GM12878 (cell line): ENCODE measurements at regions not wholly inside any gene's neighbourhood (a gene's known extent, or its start where the extent isn't known, plus 50 kb on each side); places are given as distances from the start of the nearest gene placed in this dataset.

Experiments
- ATAC-seq: fragments of 200-7000 bp; cut with Tn5 transposase; 3 replicates; pipeline ENCODE4 v1.9.1; 2020; ENCODE audit warnings: mild to moderate bottlenecking, moderate library complexity
- BruUV-seq: library from RNA; stranded (reverse); fragments of 400-500 nt; replicated peaks from 2 replicates; lab custom pipeline; 2021; lab: Mats Ljungman, UMichigan
- CTCF ChIA-PET: fragments of 300-600 bp; sonication (Branson Sonifier 250); formaldehyde crosslinking; extraction: SDS; loops from one replicate; lab custom pipeline; 2021; ENCODE audit warnings: inconsistent platforms; lab: Yijun Ruan, JAX
- POLR2A ChIA-PET: fragments of 350-600 bp; formaldehyde crosslinking; extraction: SDS; loops from one replicate; lab custom pipeline; 2021; ENCODE audit warnings: inconsistent platforms; lab: Charles Lee
- RAD21 ChIA-PET: fragments of 300-600 bp; sonication (Branson Sonifier 250); formaldehyde crosslinking; loops from one replicate; lab custom pipeline; 2023; ENCODE audit warnings: antibody characterized with exemption; ENCODE audit not compliant: unreplicated experiment; lab: Charles Lee
- SMC1A ChIA-PET: fragments of 300-600 bp; sonication (Branson Sonifier 250); formaldehyde crosslinking; loops from one replicate; lab custom pipeline; 2023; ENCODE audit not compliant: unreplicated experiment, uncharacterized antibody; lab: Charles Lee
- DNase-seq: peaks from one replicate; pipeline ENCODE4 v3.0.0-alpha.2; 2011; ENCODE audit warnings: low read depth, low spot score
- FAIRE-seq: peaks from 3 replicates; lab custom pipeline; 2011; peaks lifted over from hg19 to GRCh38; lab: Jason Lieb, UNC
- H2AFZ ChIP-seq: 2 replicates; pipeline ENCODE4 v1.6.0; 2011; ENCODE audit warnings: low read depth, low read length, control low read depth; ENCODE audit not compliant: control insufficient read depth
- H3K27ac ChIP-seq: 2 replicates; pipeline ENCODE4 v1.5.1; 2011; ENCODE audit warnings: control low read depth; ENCODE audit not compliant: control insufficient read depth, insufficient read depth
- H3K27me3 ChIP-seq, 2 experiments: replicated peaks in 1 of 2; 2 replicates each; pipeline versions ENCODE4 v1.6.0 to v1.6.1; 2011; ENCODE audit warnings: low read length in 1 of 2; ENCODE audit not compliant: control insufficient read depth in 2 of 2, insufficient read depth in 2 of 2
- H3K36me3 ChIP-seq, 2 experiments: 2 replicates each; pipeline ENCODE4 v1.5.1; 2011; ENCODE audit warnings: low read length in 1 of 2; ENCODE audit not compliant: control insufficient read depth in 2 of 2, insufficient read depth in 2 of 2
- H3K4me1 ChIP-seq: 2 replicates; pipeline ENCODE4 v1.6.1; 2011; ENCODE audit warnings: mild to moderate bottlenecking, low read length, moderate library complexity, mixed read lengths; ENCODE audit not compliant: control insufficient read depth, insufficient read depth
- H3K4me2 ChIP-seq: 2 replicates; pipeline ENCODE4 v1.6.0; 2011; ENCODE audit warnings: control low read depth; ENCODE audit not compliant: control insufficient read depth, insufficient read depth
- H3K4me3 ChIP-seq: fragments of 200-600 bp; sonication (generic); 2 replicates; pipeline ENCODE4 v1.5.1; 2016
- H3K79me2 ChIP-seq: 2 replicates; pipeline ENCODE4 v1.6.0; 2011; ENCODE audit warnings: low read length; ENCODE audit not compliant: control insufficient read depth, insufficient read depth
- H3K9ac ChIP-seq: 2 replicates; pipeline ENCODE4 v1.8.0; 2011; ENCODE audit warnings: low read length, control low read depth, mixed read lengths; ENCODE audit not compliant: control insufficient read depth, insufficient read depth
- H3K9me3 ChIP-seq: replicated peaks from 3 replicates; pipeline ENCODE4 v1.5.1; 2011; ENCODE audit warnings: mild to moderate bottlenecking, low read length; ENCODE audit not compliant: control insufficient read depth, insufficient read depth
- H4K20me1 ChIP-seq: 2 replicates; pipeline ENCODE4 v1.6.0; 2011; ENCODE audit not compliant: control insufficient read depth, insufficient read depth
- HDGF ChIP-seq: fragments of 450-650 bp; IDR thresholded peaks from 2 replicates; pipeline ENCODE4 v1.6.1; 2016; ENCODE audit warnings: antibody characterized with exemption
- MTA3 ChIP-seq: IDR thresholded peaks from 2 replicates; pipeline ENCODE4 v1.6.1; 2012; ENCODE audit warnings: low read length, inconsistent platforms, borderline replicate concordance
- NR2F1 ChIP-seq: fragments of 450-650 bp; conservative IDR thresholded peaks from 2 replicates; pipeline ENCODE4 v1.6.1; 2017; ENCODE audit warnings: mild to moderate bottlenecking
- POLR2AphosphoS5 ChIP-seq: IDR thresholded peaks from 2 replicates; pipeline ENCODE4 v1.6.1; 2011; ENCODE audit warnings: mild to moderate bottlenecking, low read length, inconsistent platforms
- ZNF384 ChIP-seq: IDR thresholded peaks from 2 replicates; pipeline ENCODE4 v1.6.1; 2012; ENCODE audit warnings: low read depth, mild to moderate bottlenecking, low read length, improper control_type of control experiment, borderline replicate concordance
- WGBS: methylation state at CpG from one replicate; pipeline ENCODE4 v1.1.6; 2016; ENCODE audit warnings: low lambda C conversion rate; ENCODE audit not compliant: insufficient replicate concordance, insufficient coverage; ENCODE audit errors: missing lambda C conversion rate; 5-methylcytosine and 5-hydroxymethylcytosine counted together
- in situ Hi-C: fragments of 300-500 bp; cut with MboI; formaldehyde crosslinking; loops from 9 replicates; pipeline ENCODE4 v1.14.3; 2018; ENCODE audit warnings: mixed read lengths
- intact Hi-C: fragments of 100-400 bp; cut with micrococcal nuclease; formaldehyde crosslinking; loops from one replicate; pipeline ENCODE4 v1.14.2; 2022; ENCODE audit not compliant: unreplicated experiment
- TF ChIP-seq, protein P1 (sequence below): fragments of 450-650 bp; IDR thresholded peaks from 2 replicates; pipeline ENCODE4 v1.6.1; 2017; ENCODE audit warnings: mild to moderate bottlenecking, moderate library complexity
- TF ChIP-seq, protein P2 (sequence below): IDR thresholded peaks from 2 replicates; pipeline ENCODE4 v1.6.1; 2011; ENCODE audit warnings: borderline replicate concordance, low read depth, mild to moderate bottlenecking, moderate library complexity, mixed read lengths, low read length; ENCODE audit not compliant: insufficient read depth; ENCODE audit errors: extremely low read length

DNA sequence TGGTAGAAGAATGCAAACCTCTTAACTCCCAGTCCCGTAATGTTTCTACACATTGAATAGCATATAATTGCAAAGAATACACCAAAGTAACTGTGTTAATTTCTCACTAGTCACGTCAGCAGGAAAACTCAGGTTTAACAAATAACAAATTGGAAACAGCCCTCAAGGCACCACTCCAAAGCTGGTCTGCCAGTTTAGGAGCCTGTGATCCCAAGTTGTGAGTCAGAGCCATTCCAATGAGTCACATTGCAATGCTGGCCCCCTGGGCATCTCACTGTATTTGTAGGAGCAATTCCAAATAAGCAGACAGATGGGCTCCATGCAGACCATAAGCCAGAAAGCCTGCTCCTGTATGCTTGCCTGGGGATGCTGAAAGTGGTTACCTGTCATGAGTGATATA, 143.2 kb upstream of the SETBP1 start:
- WGBS = 13% methylated on average over 2 of the region's 2 CpGs
- Histone ChIP-seq H3K4me2 (no peak overlapping the region), H3K36me3 (no peaks in the 10 kb centered on the region), H3K9ac (no peak overlapping the region), H3K27ac (no peak overlapping the region), H3K27me3 (no peaks in the 10 kb centered on the region), H3K79me2 (no peaks in the 10 kb centered on the region), H3K9me3 (no peaks in the 10 kb centered on the region), H3K4me1 (no peaks in the 10 kb centered on the region), H2AFZ (no peak overlapping the region), H4K20me1 (no peaks in the 10 kb centered on the region), H3K4me3 (no peak overlapping the region)
- intact Hi-C loops (no loop called here), in situ Hi-C loops (no loop called here)
- FAIRE-seq (no peak), DNase-seq (no peak), ATAC-seq (no peak)
- BruUV-seq = no TSS peak
- ChIA-PET SMC1A (no interaction called here), RAD21 (no interaction called here), CTCF (no interaction called here), POLR2A (no interaction called here)
- TF ChIP-seq, protein P1, sequence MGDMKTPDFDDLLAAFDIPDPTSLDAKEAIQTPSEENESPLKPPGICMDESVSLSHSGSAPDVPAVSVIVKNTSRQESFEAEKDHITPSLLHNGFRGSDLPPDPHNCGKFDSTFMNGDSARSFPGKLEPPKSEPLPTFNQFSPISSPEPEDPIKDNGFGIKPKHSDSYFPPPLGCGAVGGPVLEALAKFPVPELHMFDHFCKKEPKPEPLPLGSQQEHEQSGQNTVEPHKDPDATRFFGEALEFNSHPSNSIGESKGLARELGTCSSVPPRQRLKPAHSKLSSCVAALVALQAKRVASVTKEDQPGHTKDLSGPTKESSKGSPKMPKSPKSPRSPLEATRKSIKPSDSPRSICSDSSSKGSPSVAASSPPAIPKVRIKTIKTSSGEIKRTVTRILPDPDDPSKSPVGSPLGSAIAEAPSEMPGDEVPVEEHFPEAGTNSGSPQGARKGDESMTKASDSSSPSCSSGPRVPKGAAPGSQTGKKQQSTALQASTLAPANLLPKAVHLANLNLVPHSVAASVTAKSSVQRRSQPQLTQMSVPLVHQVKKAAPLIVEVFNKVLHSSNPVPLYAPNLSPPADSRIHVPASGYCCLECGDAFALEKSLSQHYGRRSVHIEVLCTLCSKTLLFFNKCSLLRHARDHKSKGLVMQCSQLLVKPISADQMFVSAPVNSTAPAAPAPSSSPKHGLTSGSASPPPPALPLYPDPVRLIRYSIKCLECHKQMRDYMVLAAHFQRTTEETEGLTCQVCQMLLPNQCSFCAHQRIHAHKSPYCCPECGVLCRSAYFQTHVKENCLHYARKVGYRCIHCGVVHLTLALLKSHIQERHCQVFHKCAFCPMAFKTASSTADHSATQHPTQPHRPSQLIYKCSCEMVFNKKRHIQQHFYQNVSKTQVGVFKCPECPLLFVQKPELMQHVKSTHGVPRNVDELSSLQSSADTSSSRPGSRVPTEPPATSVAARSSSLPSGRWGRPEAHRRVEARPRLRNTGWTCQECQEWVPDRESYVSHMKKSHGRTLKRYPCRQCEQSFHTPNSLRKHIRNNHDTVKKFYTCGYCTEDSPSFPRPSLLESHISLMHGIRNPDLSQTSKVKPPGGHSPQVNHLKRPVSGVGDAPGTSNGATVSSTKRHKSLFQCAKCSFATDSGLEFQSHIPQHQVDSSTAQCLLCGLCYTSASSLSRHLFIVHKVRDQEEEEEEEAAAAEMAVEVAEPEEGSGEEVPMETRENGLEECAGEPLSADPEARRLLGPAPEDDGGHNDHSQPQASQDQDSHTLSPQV = no peak
- TF ChIP-seq, protein P2, sequence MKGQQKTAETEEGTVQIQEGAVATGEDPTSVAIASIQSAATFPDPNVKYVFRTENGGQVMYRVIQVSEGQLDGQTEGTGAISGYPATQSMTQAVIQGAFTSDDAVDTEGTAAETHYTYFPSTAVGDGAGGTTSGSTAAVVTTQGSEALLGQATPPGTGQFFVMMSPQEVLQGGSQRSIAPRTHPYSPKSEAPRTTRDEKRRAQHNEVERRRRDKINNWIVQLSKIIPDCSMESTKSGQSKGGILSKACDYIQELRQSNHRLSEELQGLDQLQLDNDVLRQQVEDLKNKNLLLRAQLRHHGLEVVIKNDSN = no peak
- TF ChIP-seq HDGF (no peak), NR2F1 (no peak), ZNF384 (no peak), POLR2AphosphoS5 (no peak), MTA3 (no peak)
